Neuronal stem cell (in vitro differentiated cells): ENCODE measurements at regions not wholly inside any gene's neighbourhood (a gene's known extent, or its start where the extent isn't known, plus 50 kb on each side); places are given as distances from the start of the nearest gene placed in this dataset.
A peak's percentile ranks its signal among the peaks of the same experiment; 100 is the strongest.

Experiments used
- DNase-seq: peaks from one replicate; pipeline ENCODE4 v3.0.0-alpha.2; 2013; ENCODE audit warnings: low spot score
- H2AFZ ChIP-seq: one replicate; pipeline ENCODE4 v1.6.1; 2013; ENCODE audit warnings: mild to moderate bottlenecking, low read length, inconsistent platforms
- H2AK5ac ChIP-seq: 2 replicates; pipeline ENCODE4 v1.6.1; 2013; ENCODE audit warnings: low read depth, mild to moderate bottlenecking, inconsistent platforms, low read length, moderate library complexity, mixed read lengths
- H2BK120ac ChIP-seq: 2 replicates; pipeline ENCODE4 v1.6.1; 2013; ENCODE audit warnings: low read depth, mild to moderate bottlenecking, inconsistent platforms, low read length, moderate library complexity, mixed read lengths
- H2BK12ac ChIP-seq: one replicate; pipeline ENCODE4 v1.6.1; 2013; ENCODE audit warnings: low read length, inconsistent platforms
- H2BK15ac ChIP-seq: 2 replicates; pipeline ENCODE4 v1.6.1; 2013; ENCODE audit warnings: mild to moderate bottlenecking, low read length, inconsistent platforms, mixed read lengths
- H2BK5ac ChIP-seq: one replicate; pipeline ENCODE4 v1.6.1; 2013; ENCODE audit warnings: inconsistent platforms, mild to moderate bottlenecking, low read length, moderate library complexity
- H3K14ac ChIP-seq: one replicate; pipeline ENCODE4 v1.6.1; 2013; ENCODE audit warnings: low read length, inconsistent platforms
- H3K18ac ChIP-seq: 2 replicates; pipeline ENCODE4 v1.6.1; 2013; ENCODE audit warnings: low read length, inconsistent platforms
- H3K23ac ChIP-seq: 2 replicates; pipeline ENCODE4 v1.6.1; 2013; ENCODE audit warnings: low read depth, mild to moderate bottlenecking, mixed read lengths, low read length, inconsistent platforms; ENCODE audit not compliant: poor library complexity
- H3K27ac ChIP-seq: replicated peaks from 3 replicates; pipeline ENCODE4 v1.5.1; 2013; ENCODE audit warnings: low read length, inconsistent platforms
- H3K27me3 ChIP-seq, 3 experiments: 2 replicates each; pipeline ENCODE4 v1.6.1; 2013; ENCODE audit warnings: low read length in 3 of 3, mild to moderate bottlenecking in 2 of 3, inconsistent platforms in 1 of 3, low read depth in 1 of 3, mixed read lengths in 1 of 3, moderate library complexity in 1 of 3; ENCODE audit not compliant: control insufficient read depth in 3 of 3, insufficient read depth in 3 of 3
- H3K36me3 ChIP-seq, 2 donors: replicated peaks in 1 of 2; 2 replicates each; pipeline ENCODE4 v1.6.1; 2013; ENCODE audit warnings: low read length in 2 of 2; ENCODE audit not compliant: control insufficient read depth in 2 of 2, insufficient read depth in 2 of 2
- H3K4ac ChIP-seq: 2 replicates; pipeline ENCODE4 v1.6.1; 2013; ENCODE audit warnings: inconsistent platforms, mild to moderate bottlenecking, low read length, moderate library complexity
- H3K4me1 ChIP-seq, 2 donors: 1 replicate in 1 of 2; 2 replicates in 1 of 2; pipeline ENCODE4 v1.6.1; 2013; ENCODE audit warnings: low read length in 2 of 2, low read depth in 1 of 2; ENCODE audit not compliant: control insufficient read depth in 2 of 2, insufficient read depth in 1 of 2
- H3K4me2 ChIP-seq: one replicate; pipeline ENCODE4 v1.6.1; 2013; ENCODE audit warnings: mild to moderate bottlenecking, low read length, inconsistent platforms; ENCODE audit not compliant: insufficient read depth, poor library complexity, severe bottlenecking
- H3K4me3 ChIP-seq, 2 donors: 2 replicates each; pipeline ENCODE4 v1.5.1; 2013; ENCODE audit warnings: low read length in 2 of 2, mild to moderate bottlenecking in 2 of 2, inconsistent platforms in 1 of 2, moderate library complexity in 1 of 2
- H3K79me1 ChIP-seq: one replicate; pipeline ENCODE4 v1.6.1; 2013; ENCODE audit warnings: low read depth, mild to moderate bottlenecking, inconsistent platforms, low read length, moderate library complexity
- H3K9ac ChIP-seq: one replicate; pipeline ENCODE4 v1.6.1; 2013; ENCODE audit warnings: mild to moderate bottlenecking, low read depth, low read length, inconsistent platforms; ENCODE audit not compliant: poor library complexity
- H3K9me3 ChIP-seq, 2 donors: replicated peaks in 1 of 2; 2 replicates each; pipeline versions ENCODE3 to v1.6.1; 2013; ENCODE audit warnings: low read length in 2 of 2, mild to moderate bottlenecking in 2 of 2, inconsistent platforms in 1 of 2, low read depth in 1 of 2, mixed read lengths in 1 of 2, moderate library complexity in 1 of 2; ENCODE audit not compliant: control insufficient read depth in 2 of 2, insufficient read depth in 1 of 2
- H4K8ac ChIP-seq: one replicate; pipeline ENCODE4 v1.6.1; 2013; ENCODE audit warnings: low read depth, mild to moderate bottlenecking, inconsistent platforms, low read length, moderate library complexity
- H4K91ac ChIP-seq: one replicate; pipeline ENCODE4 v1.6.1; 2013; ENCODE audit warnings: low read length, low read depth, mild to moderate bottlenecking, inconsistent platforms; ENCODE audit not compliant: poor library complexity
- WGBS, 2 donors: extraction: QIAGEN DNeasy Blood & Tissue Kit; methylation state at CpG; one replicate each; pipeline ENCODE4 v1.1.7; 2013; ENCODE audit warnings: missing lambda C conversion rate in 2 of 2, mixed read lengths in 1 of 2; ENCODE audit not compliant: insufficient read length in 2 of 2, insufficient replicate concordance in 1 of 2; ENCODE audit errors: extremely low coverage in 2 of 2; 5-methylcytosine and 5-hydroxymethylcytosine counted together

GRCh38 chr2:128982670-128983069 is 664.0 kb upstream of the HS6ST1 start:
- Histone ChIP-seq H3K14ac (no peak overlapping the region), H4K8ac (peak overlapping the region; percentile 52)
- no peak for DNase-seq

DNA sequence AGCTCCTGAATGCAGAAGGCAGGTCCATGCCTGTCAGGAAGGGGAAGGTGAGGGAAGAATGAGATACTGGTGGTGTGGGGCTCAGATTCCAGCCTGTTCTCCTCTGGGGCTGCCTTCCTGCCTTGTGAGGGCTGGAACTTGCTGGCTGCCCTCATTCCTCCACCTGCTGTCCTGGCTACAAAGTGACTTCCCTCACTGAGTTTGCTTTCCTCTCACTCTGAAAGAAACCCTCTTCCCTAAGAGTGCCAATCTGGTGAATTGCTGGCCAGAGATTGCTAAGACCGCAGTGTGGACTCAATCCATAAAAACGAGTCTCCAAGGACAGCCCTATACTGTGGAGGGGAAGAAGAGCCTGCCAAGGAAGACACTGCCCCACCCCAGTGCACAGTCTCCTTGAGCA is 664.4 kb upstream of the HS6ST1 start:
- no peak overlapping the region for H4K91ac ChIP-seq
- no peak overlapping the region for H2BK120ac ChIP-seq
- H2BK15ac ChIP-seq = no peak overlapping the region
- no peak overlapping the region for H4K8ac ChIP-seq
- peaks cover 0 to 8% of the 10 kb centered on the region in 2 donors for H3K4me1 ChIP-seq
- H3K4me2 ChIP-seq = no peak overlapping the region
- WGBS, 2 donors = no CpG with 5 or more reads among the region's 2 CpGs
- no peak overlapping the region for H2BK5ac ChIP-seq
- H2AFZ ChIP-seq = no peak overlapping the region
- H3K36me3 ChIP-seq = no peaks in the 10 kb centered on the region
- no peaks in the 10 kb centered on the region for H3K9me3 ChIP-seq
- H2AK5ac ChIP-seq = no peak overlapping the region
- H3K9ac ChIP-seq = no peak overlapping the region
- no peaks in the 10 kb centered on the region for H3K79me1 ChIP-seq
- no peak overlapping the region for H3K4me3 ChIP-seq
- H3K23ac ChIP-seq = no peak overlapping the region
- H3K14ac ChIP-seq = no peak overlapping the region
- no peak overlapping the region for H3K18ac ChIP-seq
- no peak overlapping the region for H2BK12ac ChIP-seq
- no peak overlapping the region for H3K27ac ChIP-seq
- no peaks in the 10 kb centered on the region for H3K27me3 ChIP-seq
- H3K4ac ChIP-seq = no peak overlapping the region
- no peak for DNase-seq

More at GRCh38 chr2:128982670-128983069, 664.0 kb upstream of the HS6ST1 start:
- H3K4ac ChIP-seq = no peak overlapping the region
- WGBS, 2 donors = no CpG with 5 or more reads among the region's 4 CpGs
- H3K36me3 ChIP-seq = no peaks in the 10 kb centered on the region
- no peak overlapping the region for H3K23ac ChIP-seq
- no peak overlapping the region for H3K9ac ChIP-seq
- H2AK5ac ChIP-seq = no peak overlapping the region
- no peaks in the 10 kb centered on the region for H3K27me3 ChIP-seq
- H2BK15ac ChIP-seq = no peak overlapping the region
- no peaks in the 10 kb centered on the region for H3K79me1 ChIP-seq
- H3K9me3 ChIP-seq = no peaks in the 10 kb centered on the region
- no peak overlapping the region for H2BK12ac ChIP-seq
- H2BK5ac ChIP-seq = no peak overlapping the region
- no peak overlapping the region for H2AFZ ChIP-seq
- no peak overlapping the region for H4K91ac ChIP-seq
- H3K18ac ChIP-seq = peak overlapping the region; percentile 56
- no peak overlapping the region for H3K27ac ChIP-seq
- no peak overlapping the region for H3K4me2 ChIP-seq
- no peak overlapping the region for H2BK120ac ChIP-seq
- no peak overlapping the region for H3K4me3 ChIP-seq
- H3K4me1 ChIP-seq = peaks cover 0 to 8% of the 10 kb centered on the region in 2 donors

GRCh38 chr2:128984081-128984480 is 665.4 kb upstream of the HS6ST1 start:
- no peak for DNase-seq
- H3K27ac ChIP-seq = no peak overlapping the region
- H4K8ac ChIP-seq = no peak overlapping the region
- H2AFZ ChIP-seq = no peak overlapping the region
- no peaks in the 10 kb centered on the region for H3K27me3 ChIP-seq
- H3K4me1 ChIP-seq = peaks cover 0 to 3% of the 10 kb centered on the region in 2 donors
- H2BK120ac ChIP-seq = no peak overlapping the region
- H3K9me3 ChIP-seq = no peaks in the 10 kb centered on the region
- no peak overlapping the region for H3K4ac ChIP-seq
- H3K14ac ChIP-seq = no peak overlapping the region
- no peak overlapping the region for H2BK15ac ChIP-seq
- no peaks in the 10 kb centered on the region for H3K36me3 ChIP-seq
- no peak overlapping the region for H4K91ac ChIP-seq
- H2BK12ac ChIP-seq = no peak overlapping the region
- H3K18ac ChIP-seq = no peak overlapping the region
- no peak overlapping the region for H3K4me2 ChIP-seq
- H2BK5ac ChIP-seq = no peak overlapping the region
- no peaks in the 10 kb centered on the region for H3K79me1 ChIP-seq
- H3K9ac ChIP-seq = no peak overlapping the region
- no CpG with 5 or more reads among the region's 2 CpGs for WGBS, 2 donors
- H2AK5ac ChIP-seq = no peak overlapping the region
- no peak overlapping the region for H3K23ac ChIP-seq
- H3K4me3 ChIP-seq = no peak overlapping the region

DNA sequence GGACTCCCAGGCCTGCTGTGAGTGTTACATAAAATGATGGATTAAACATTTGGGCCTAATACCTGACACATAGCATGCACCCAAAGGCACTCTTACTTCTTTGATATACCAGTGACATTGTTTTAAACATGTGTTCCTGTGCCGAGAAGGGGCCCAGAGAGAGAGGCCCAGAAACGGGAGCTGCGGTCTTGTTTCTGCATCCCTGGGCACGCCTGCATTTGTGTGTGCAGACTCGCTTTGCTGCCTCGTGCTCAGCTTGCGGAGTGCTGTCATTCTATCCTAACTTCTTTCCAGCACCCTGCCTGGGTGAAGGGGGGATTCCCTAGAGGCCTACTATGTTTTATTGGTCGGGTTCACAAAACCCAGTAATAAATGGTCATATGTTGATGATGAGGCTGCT is 666.2 kb upstream of the HS6ST1 start:
- WGBS, 2 donors = no CpG with 5 or more reads among the region's 8 CpGs
- H3K23ac ChIP-seq = no peak overlapping the region
- H3K79me1 ChIP-seq = no peaks in the 10 kb centered on the region
- no peak overlapping the region for H2BK15ac ChIP-seq
- H2AFZ ChIP-seq = no peak overlapping the region
- no peak overlapping the region for H3K18ac ChIP-seq
- H3K4me1 ChIP-seq = peaks cover 0 to 3% of the 10 kb centered on the region in 2 donors
- no peak for DNase-seq
- H2BK120ac ChIP-seq = no peak overlapping the region
- H2BK12ac ChIP-seq = no peak overlapping the region
- no peak overlapping the region for H3K27ac ChIP-seq
- no peak overlapping the region for H2AK5ac ChIP-seq
- H4K91ac ChIP-seq = no peak overlapping the region
- no peak overlapping the region for H3K4me2 ChIP-seq
- H3K4me3 ChIP-seq = no peak overlapping the region
- no peak overlapping the region for H3K4ac ChIP-seq
- H3K36me3 ChIP-seq = no peaks in the 10 kb centered on the region
- no peak overlapping the region for H4K8ac ChIP-seq
- no peaks in the 10 kb centered on the region for H3K27me3 ChIP-seq
- H3K9me3 ChIP-seq = no peaks in the 10 kb centered on the region
- no peak overlapping the region for H3K14ac ChIP-seq
- H3K9ac ChIP-seq = no peak overlapping the region
- no peak overlapping the region for H2BK5ac ChIP-seq
